ENCODE measurements at regions not wholly inside any gene's neighbourhood (a gene's known extent, or its start where the extent isn't known, plus 50 kb on each side); places are given as distances from the start of the nearest gene placed in this dataset.
"Not testable (repeated sequence)": the region's sequence is repeated elsewhere in the genome, so short reads cannot be mapped to it uniquely, and the experiment has no call there.

- Histone ChIP-seq H3K36me3 (ENCODE audit: insufficient read depth, low read length) (no peaks in the 10 kb centered on the region), H3F3A (ENCODE audit: low read depth) (no peaks in the 10 kb centered on the region), H3K79me2 (ENCODE audit: insufficient read depth, low read length) (no peaks in the 10 kb centered on the region), H3K9ac (ENCODE audit: low read depth, low read length, poor library complexity, severe bottlenecking) (no peak overlapping the region), H3K4me2 (ENCODE audit: low read depth, low read length, poor library complexity, severe bottlenecking) (no peak overlapping the region), H3K9me3 (ENCODE audit: insufficient read depth, low read depth, low read length) (no peaks in the 10 kb centered on the region), H2AFZ (ENCODE audit: low read length) (no peak overlapping the region), H3K27me3 (ENCODE audit: insufficient read depth, low read length, poor library complexity, severe bottlenecking) (no peaks in the 10 kb centered on the region), H4K20me1 (ENCODE audit: insufficient read depth, low read length, poor library complexity, severe bottlenecking) (no peaks in the 10 kb centered on the region), H3K9me2 (replicated peaks; ENCODE audit: low read depth, low read length) (no peaks in the 10 kb centered on the region), H3K4me3 (ENCODE audit: low read length, poor library complexity, severe bottlenecking) (no peak overlapping the region), H3K4me1 (ENCODE audit: insufficient read depth, low read length, poor library complexity, severe bottlenecking) (no peaks in the 10 kb centered on the region)
- TF ChIP-seq CTCF (conservative IDR thresholded peaks at IDR 0.05; ENCODE audit: low read length): no peak
- no peak for TF ChIP-seq EZH2phosphoT487 (IDR thresholded peaks at IDR 0.05; ENCODE audit: borderline replicate concordance)
Measured at GRCh38 chr2:209308415-209308814, 115.4 kb upstream of the MAP2 start.

DNA sequence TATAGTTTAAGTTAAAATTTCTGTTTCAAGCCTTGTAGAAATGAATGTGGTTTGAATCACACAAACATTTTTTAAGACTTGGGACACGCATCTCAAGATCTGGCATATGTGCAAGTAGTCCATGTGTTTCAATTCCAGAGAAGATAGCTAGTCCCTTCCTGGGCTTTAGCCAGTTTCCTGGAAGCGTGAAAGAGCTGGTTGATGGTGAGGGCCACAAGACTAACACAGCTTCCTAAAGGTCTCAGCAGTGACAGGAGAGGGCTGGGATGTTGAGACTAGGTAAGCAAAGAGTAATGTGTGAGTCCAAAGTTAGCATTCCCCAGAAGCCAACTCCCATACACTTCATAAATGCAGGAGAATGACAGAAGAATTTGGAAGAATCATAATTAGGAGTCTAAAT is 111.9 kb upstream of the MAP2 start:
- H3K9me3 ChIP-seq (ENCODE audit: insufficient read depth, low read depth, low read length): no peaks in the 10 kb centered on the region
- no peaks in the 10 kb centered on the region for H4K20me1 ChIP-seq (ENCODE audit: insufficient read depth, low read length, poor library complexity, severe bottlenecking)
- no peaks in the 10 kb centered on the region for H3F3A ChIP-seq (ENCODE audit: low read depth)
- no peak overlapping the region for H3K9ac ChIP-seq (ENCODE audit: low read depth, low read length, poor library complexity, severe bottlenecking)
- no peaks in the 10 kb centered on the region for H3K27me3 ChIP-seq (ENCODE audit: insufficient read depth, low read length, poor library complexity, severe bottlenecking)
- no peaks in the 10 kb centered on the region for H3K79me2 ChIP-seq (ENCODE audit: insufficient read depth, low read length)
- TF ChIP-seq CTCF (conservative IDR thresholded peaks at IDR 0.05; ENCODE audit: low read length) (no peak), EZH2phosphoT487 (IDR thresholded peaks at IDR 0.05; ENCODE audit: borderline replicate concordance) (no peak)
- no peaks in the 10 kb centered on the region for H3K36me3 ChIP-seq (ENCODE audit: insufficient read depth, low read length)
- H3K4me3 ChIP-seq (ENCODE audit: low read length, poor library complexity, severe bottlenecking): no peak overlapping the region
- no peak overlapping the region for H2AFZ ChIP-seq (ENCODE audit: low read length)
- H3K9me2 ChIP-seq (replicated peaks; ENCODE audit: low read depth, low read length): no peaks in the 10 kb centered on the region
- no peaks in the 10 kb centered on the region for H3K4me1 ChIP-seq (ENCODE audit: insufficient read depth, low read length, poor library complexity, severe bottlenecking)
- no peak overlapping the region for H3K4me2 ChIP-seq (ENCODE audit: low read depth, low read length, poor library complexity, severe bottlenecking)

DNA sequence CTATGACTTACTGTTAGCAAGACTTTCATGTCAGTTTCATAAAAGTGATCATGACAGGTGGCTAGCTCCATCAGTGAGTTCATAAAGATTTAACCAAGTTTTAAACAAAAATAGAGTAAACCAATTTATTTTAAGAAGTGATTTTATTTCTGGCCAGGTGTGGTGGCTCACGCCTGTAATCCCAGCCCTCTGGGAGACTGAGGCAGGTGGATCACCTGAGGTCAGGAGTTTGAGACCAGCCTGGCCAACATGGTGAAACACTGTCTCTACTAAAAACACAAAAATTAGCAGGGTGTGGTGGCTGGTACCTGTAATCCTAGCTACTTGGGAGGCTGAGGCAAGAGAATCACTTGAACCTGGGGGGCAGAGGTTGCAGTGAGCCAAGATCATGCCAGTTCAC is 111.4 kb upstream of the MAP2 start:
- H3K9me3 ChIP-seq (ENCODE audit: insufficient read depth, low read depth, low read length): not testable (repeated sequence)

DNA sequence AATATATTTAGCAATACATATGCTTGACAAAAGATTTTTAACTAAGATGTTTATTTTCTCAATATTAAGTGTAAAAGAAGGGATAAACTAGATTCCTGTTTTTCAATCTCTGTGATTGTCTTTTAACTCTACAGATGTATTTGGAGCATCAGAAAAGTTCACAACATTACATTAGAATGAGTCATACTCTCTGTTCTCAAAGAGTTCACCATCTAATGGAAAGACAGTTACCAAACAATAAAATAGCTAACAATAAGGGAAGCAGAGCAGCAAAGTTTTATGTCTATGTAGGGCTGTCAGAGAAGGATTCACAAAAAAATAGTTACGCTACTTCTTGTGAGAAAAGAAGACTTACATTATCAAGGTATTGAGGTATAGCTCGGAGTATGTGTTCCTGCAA is 109.2 kb upstream of the MAP2 start:
- Histone ChIP-seq H3K9ac (ENCODE audit: low read depth, low read length, poor library complexity, severe bottlenecking) (no peak overlapping the region), H3K4me3 (ENCODE audit: low read length, poor library complexity, severe bottlenecking) (no peak overlapping the region), H2AFZ (ENCODE audit: low read length) (no peak overlapping the region), H3K27me3 (ENCODE audit: insufficient read depth, low read length, poor library complexity, severe bottlenecking) (no peaks in the 10 kb centered on the region), H3K4me2 (ENCODE audit: low read depth, low read length, poor library complexity, severe bottlenecking) (no peak overlapping the region), H3K4me1 (ENCODE audit: insufficient read depth, low read length, poor library complexity, severe bottlenecking) (no peaks in the 10 kb centered on the region), H4K20me1 (ENCODE audit: insufficient read depth, low read length, poor library complexity, severe bottlenecking) (no peaks in the 10 kb centered on the region), H3K79me2 (ENCODE audit: insufficient read depth, low read length) (no peaks in the 10 kb centered on the region), H3K9me2 (replicated peaks; ENCODE audit: low read depth, low read length) (no peaks in the 10 kb centered on the region), H3F3A (ENCODE audit: low read depth) (no peaks in the 10 kb centered on the region), H3K36me3 (ENCODE audit: insufficient read depth, low read length) (no peaks in the 10 kb centered on the region), H3K9me3 (ENCODE audit: insufficient read depth, low read depth, low read length) (no peaks in the 10 kb centered on the region)
- TF ChIP-seq CTCF (conservative IDR thresholded peaks at IDR 0.05; ENCODE audit: low read length) (no peak), EZH2phosphoT487 (IDR thresholded peaks at IDR 0.05; ENCODE audit: borderline replicate concordance) (no peak)

More for the DNA sequence above, 111.4 kb upstream of the MAP2 start:
- not testable (repeated sequence) for H2AFZ ChIP-seq (ENCODE audit: low read length); H3K79me2 ChIP-seq (ENCODE audit: insufficient read depth, low read length); H3K4me1 ChIP-seq (ENCODE audit: insufficient read depth, low read length, poor library complexity, severe bottlenecking); H3K36me3 ChIP-seq (ENCODE audit: insufficient read depth, low read length); H3F3A ChIP-seq (ENCODE audit: low read depth); H4K20me1 ChIP-seq (ENCODE audit: insufficient read depth, low read length, poor library complexity, severe bottlenecking); H3K9me2 ChIP-seq (replicated peaks; ENCODE audit: low read depth, low read length); H3K27me3 ChIP-seq (ENCODE audit: insufficient read depth, low read length, poor library complexity, severe bottlenecking); H3K4me3 ChIP-seq (ENCODE audit: low read length, poor library complexity, severe bottlenecking); H3K4me2 ChIP-seq (ENCODE audit: low read depth, low read length, poor library complexity, severe bottlenecking); H3K9ac ChIP-seq (ENCODE audit: low read depth, low read length, poor library complexity, severe bottlenecking)

Data from Loucy (cell line).